ENCODE measurements at regions not wholly inside any gene's neighbourhood (a gene's known extent, or its start where the extent isn't known, plus 50 kb on each side); places are given as distances from the start of the nearest gene placed in this dataset.

- TF ChIP-seq POLR2AphosphoS5 (IDR thresholded peaks at IDR 0.05; ENCODE audit: low read depth, low read length) (no peak), POLR2A (IDR thresholded peaks at IDR 0.05; ENCODE audit: low read depth, low read length) (no peak), SPI1 (IDR thresholded peaks at IDR 0.05; ENCODE audit: low read depth, low read length) (no peak), TAF1 (IDR thresholded peaks at IDR 0.05; ENCODE audit: low read depth, low read length) (no peak), PAX5 (IDR thresholded peaks at IDR 0.05; ENCODE audit: insufficient read depth, low read length, severe bottlenecking) (no peak)
Observed at GRCh38 chr12:60874091-60874490, 1278.3 kb downstream of the SLC16A7 start.
